ENCODE measurements at regions not wholly inside any gene's neighbourhood (a gene's known extent, or its start where the extent isn't known, plus 50 kb on each side); places are given as distances from the start of the nearest gene placed in this dataset.

DNA sequence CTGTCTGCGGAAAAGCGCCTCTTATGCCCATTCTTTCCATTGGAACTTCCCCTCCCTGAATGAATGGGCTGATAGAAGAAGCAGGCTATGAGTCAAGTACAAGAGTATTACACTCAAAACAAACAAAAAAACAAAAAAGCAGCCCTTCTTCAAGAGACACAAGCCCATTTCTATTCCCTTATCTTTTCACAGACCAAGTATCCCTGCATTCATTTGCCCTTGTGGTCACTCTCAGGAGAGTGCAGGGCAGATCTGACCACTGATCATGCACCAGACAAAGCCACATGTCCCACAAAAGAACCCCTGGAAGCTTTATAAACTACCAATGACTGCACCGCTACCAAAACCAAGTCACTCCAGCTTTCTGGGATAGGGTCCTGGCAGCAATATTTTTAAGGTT lies 262.5 kb upstream of the TAS2R1 start:
- TF ChIP-seq, protein P1, sequence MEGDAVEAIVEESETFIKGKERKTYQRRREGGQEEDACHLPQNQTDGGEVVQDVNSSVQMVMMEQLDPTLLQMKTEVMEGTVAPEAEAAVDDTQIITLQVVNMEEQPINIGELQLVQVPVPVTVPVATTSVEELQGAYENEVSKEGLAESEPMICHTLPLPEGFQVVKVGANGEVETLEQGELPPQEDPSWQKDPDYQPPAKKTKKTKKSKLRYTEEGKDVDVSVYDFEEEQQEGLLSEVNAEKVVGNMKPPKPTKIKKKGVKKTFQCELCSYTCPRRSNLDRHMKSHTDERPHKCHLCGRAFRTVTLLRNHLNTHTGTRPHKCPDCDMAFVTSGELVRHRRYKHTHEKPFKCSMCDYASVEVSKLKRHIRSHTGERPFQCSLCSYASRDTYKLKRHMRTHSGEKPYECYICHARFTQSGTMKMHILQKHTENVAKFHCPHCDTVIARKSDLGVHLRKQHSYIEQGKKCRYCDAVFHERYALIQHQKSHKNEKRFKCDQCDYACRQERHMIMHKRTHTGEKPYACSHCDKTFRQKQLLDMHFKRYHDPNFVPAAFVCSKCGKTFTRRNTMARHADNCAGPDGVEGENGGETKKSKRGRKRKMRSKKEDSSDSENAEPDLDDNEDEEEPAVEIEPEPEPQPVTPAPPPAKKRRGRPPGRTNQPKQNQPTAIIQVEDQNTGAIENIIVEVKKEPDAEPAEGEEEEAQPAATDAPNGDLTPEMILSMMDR (optimal IDR thresholded peaks at IDR 0.05 in 1 of 3, IDR thresholded peaks at IDR 0.05 in 1 of 3, conservative IDR thresholded peaks at IDR 0.05 in 1 of 3; ENCODE audit: extremely low read depth in 1 of 3, insufficient read depth in 2 of 3, low read length in 3 of 3) = no peak
- no peak for TF ChIP-seq EZH2 (IDR thresholded peaks at IDR 0.05; ENCODE audit: low read length)
